Fibroblast of lung (primary cell): ENCODE measurements at regions not wholly inside any gene's neighbourhood (a gene's known extent, or its start where the extent isn't known, plus 50 kb on each side); places are given as distances from the start of the nearest gene placed in this dataset.

Experiments used
- CTCF ChIP-seq, 2 donors: IDR thresholded peaks in 1 of 2; conservative IDR thresholded peaks in 1 of 2; 1 replicate in 1 of 2; 2 replicates in 1 of 2; pipeline ENCODE4 v1.5.1; 2011 to 2012; ENCODE audit warnings: low read length in 2 of 2, control low read depth in 1 of 2, inconsistent platforms in 1 of 2, low read depth in 1 of 2, mild to moderate bottlenecking in 1 of 2
- EZH2 ChIP-seq: IDR thresholded peaks from 2 replicates; pipeline ENCODE4 v1.5.1; 2012; ENCODE audit warnings: low read length, control low read depth, mild to moderate bottlenecking; ENCODE audit errors: missing control alignments

- TF ChIP-seq EZH2 (no peak), CTCF (conservative IDR thresholded peaks at IDR 0.05 in 1 of 2, IDR thresholded peaks at IDR 0.05 in 1 of 2; ENCODE audit: low read depth in 1 of 2, low read length in 2 of 2) (no peak)
Observed at GRCh38 chr12:69095765-69096477, 143.4 kb upstream of the CPSF6 start.
